Mesenchymal stem cell (in vitro differentiated cells and primary cell): ENCODE measurements at regions not wholly inside any gene's neighbourhood (a gene's known extent, or its start where the extent isn't known, plus 50 kb on each side); places are given as distances from the start of the nearest gene placed in this dataset.

Experiments used
- DNase-seq: peaks from one replicate; pipeline ENCODE4 v3.0.0-alpha.2; 2013
- H2AFZ ChIP-seq: one replicate; pipeline ENCODE4 v1.6.1; 2013; ENCODE audit warnings: low read depth, mild to moderate bottlenecking, control low read depth, inconsistent platforms, low read length, moderate library complexity
- H2AK5ac ChIP-seq: 2 replicates; pipeline ENCODE4 v1.6.1; 2013; ENCODE audit warnings: low read length, moderate library complexity, mild to moderate bottlenecking, inconsistent platforms; ENCODE audit not compliant: severe bottlenecking
- H2BK120ac ChIP-seq: one replicate; pipeline ENCODE4 v1.6.1; 2013; ENCODE audit warnings: low read depth, mild to moderate bottlenecking, inconsistent platforms, low read length, moderate library complexity
- H2BK12ac ChIP-seq, 2 experiments: one replicate each; pipeline ENCODE4 v1.6.1; 2013; ENCODE audit warnings: inconsistent platforms in 2 of 2, low read length in 2 of 2, mild to moderate bottlenecking in 2 of 2, moderate library complexity in 2 of 2, control low read depth in 1 of 2
- H2BK15ac ChIP-seq: one replicate; pipeline ENCODE4 v1.6.1; 2013; ENCODE audit warnings: mild to moderate bottlenecking, low read depth, inconsistent platforms; ENCODE audit not compliant: poor library complexity, severe bottlenecking
- H2BK5ac ChIP-seq: 2 replicates; pipeline ENCODE4 v1.6.1; 2013; ENCODE audit warnings: low read depth, mild to moderate bottlenecking, low read length, control low read depth, inconsistent platforms; ENCODE audit not compliant: poor library complexity, severe bottlenecking
- H3K14ac ChIP-seq, 2 experiments: one replicate each; pipeline ENCODE4 v1.6.1; 2013; ENCODE audit warnings: inconsistent platforms in 2 of 2, low read length in 2 of 2, control low read depth in 1 of 2, mild to moderate bottlenecking in 1 of 2, moderate library complexity in 1 of 2
- H3K18ac ChIP-seq, 2 experiments: one replicate each; pipeline ENCODE4 v1.6.1; 2013; ENCODE audit warnings: inconsistent platforms in 2 of 2, low read length in 2 of 2, control low read depth in 1 of 2, low read depth in 1 of 2, mild to moderate bottlenecking in 1 of 2
- H3K23ac ChIP-seq, 2 experiments: one replicate each; pipeline ENCODE4 v1.6.1; 2013; ENCODE audit warnings: inconsistent platforms in 2 of 2, low read length in 2 of 2, mild to moderate bottlenecking in 2 of 2, moderate library complexity in 2 of 2, control low read depth in 1 of 2
- H3K27ac ChIP-seq: 2 replicates; pipeline ENCODE4 v1.5.1; 2013; ENCODE audit warnings: mild to moderate bottlenecking, moderate library complexity, low read length, control low read depth, inconsistent platforms; ENCODE audit not compliant: poor library complexity, severe bottlenecking
- H3K27me3 ChIP-seq, 2 experiments: 2 replicates each; pipeline versions ENCODE4 v1.6.1 to v1.7.0; 2013; ENCODE audit warnings: low read length in 2 of 2, mild to moderate bottlenecking in 2 of 2, moderate library complexity in 2 of 2, control low read depth in 1 of 2, inconsistent platforms in 1 of 2; ENCODE audit not compliant: control insufficient read depth in 1 of 2, insufficient read depth in 1 of 2
- H3K36me3 ChIP-seq, 2 experiments: 2 replicates each; pipeline versions ENCODE4 v1.6.1 to v1.7.0; 2013; ENCODE audit warnings: low read length in 2 of 2, control low read depth in 1 of 2, inconsistent platforms in 1 of 2, low read depth in 1 of 2, mild to moderate bottlenecking in 1 of 2; ENCODE audit not compliant: insufficient read depth in 2 of 2, control insufficient read depth in 1 of 2
- H3K4ac ChIP-seq, 2 experiments: one replicate each; pipeline ENCODE4 v1.6.1; 2013; ENCODE audit warnings: inconsistent platforms in 2 of 2, low read length in 2 of 2, mild to moderate bottlenecking in 2 of 2, moderate library complexity in 2 of 2, control low read depth in 1 of 2, low read depth in 1 of 2
- H3K4me1 ChIP-seq: 2 replicates; pipeline ENCODE4 v1.6.1; 2013; ENCODE audit warnings: low read depth, low read length, control low read depth; ENCODE audit not compliant: control insufficient read depth, insufficient read depth
- H3K4me2 ChIP-seq: 2 replicates; pipeline ENCODE4 v1.6.1; 2013; ENCODE audit warnings: low read length, mild to moderate bottlenecking, inconsistent platforms; ENCODE audit not compliant: poor library complexity, severe bottlenecking
- H3K4me3 ChIP-seq, 2 experiments: 2 replicates each; pipeline versions ENCODE4 v1.5.1 to v1.7.0; 2013; ENCODE audit warnings: low read length in 2 of 2, mild to moderate bottlenecking in 2 of 2, control low read depth in 1 of 2, low read depth in 1 of 2; ENCODE audit not compliant: insufficient read depth in 1 of 2
- H3K79me1 ChIP-seq: replicated peaks from 2 replicates; pipeline ENCODE4 v1.6.1; 2013; ENCODE audit warnings: mild to moderate bottlenecking, control low read depth, low read length, inconsistent platforms; ENCODE audit not compliant: poor library complexity, severe bottlenecking
- H3K9ac ChIP-seq: 2 replicates; pipeline ENCODE4 v1.7.0; 2013; ENCODE audit warnings: mild to moderate bottlenecking, low read length, moderate library complexity
- H3K9me3 ChIP-seq: 2 replicates; pipeline ENCODE4 v1.7.0; 2013; ENCODE audit warnings: mild to moderate bottlenecking, low read length; ENCODE audit not compliant: control insufficient read depth
- H4K8ac ChIP-seq: one replicate; pipeline ENCODE4 v1.6.1; 2013; ENCODE audit warnings: inconsistent platforms, mild to moderate bottlenecking, low read length, moderate library complexity
- H4K91ac ChIP-seq: one replicate; pipeline ENCODE4 v1.6.1; 2013; ENCODE audit warnings: mild to moderate bottlenecking, low read length, inconsistent platforms
- WGBS: methylation state at CpG from one replicate; pipeline ENCODE4 v1.1.7; 2013; ENCODE audit warnings: mixed read lengths; 5-methylcytosine and 5-hydroxymethylcytosine counted together

DNA sequence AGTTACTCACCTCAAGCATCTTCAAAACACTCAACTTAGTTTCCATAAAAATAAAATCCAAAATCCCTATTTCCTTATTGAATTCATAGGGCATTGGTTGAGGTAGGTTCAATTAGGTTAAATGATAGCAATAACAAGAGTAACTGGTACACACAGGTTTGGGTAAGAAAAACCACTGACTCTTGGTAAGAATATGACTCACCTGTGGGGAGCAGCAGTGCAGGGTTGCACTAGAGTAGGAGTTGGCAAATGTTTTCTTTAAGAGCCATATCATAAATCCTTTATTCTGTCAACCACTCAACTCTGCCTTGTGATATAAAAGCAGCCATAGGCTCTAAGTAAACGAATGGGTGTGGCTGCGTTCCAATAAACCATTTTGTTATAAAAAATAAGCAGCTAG lies 71.4 kb upstream of the CDH20 start:
- Histone ChIP-seq H2BK12ac (no peak overlapping the region), H3K4ac (no peak overlapping the region), H2BK5ac (no peak overlapping the region), H3K9me3 (no peaks in the 10 kb centered on the region), H3K36me3 (no peaks in the 10 kb centered on the region), H3K18ac (no peak overlapping the region), H3K79me1 (no peaks in the 10 kb centered on the region), H2AK5ac (no peak overlapping the region), H2AFZ (no peak overlapping the region), H2BK15ac (no peak overlapping the region), H3K4me1 (no peaks in the 10 kb centered on the region), H4K91ac (no peak overlapping the region), H3K27ac (no peak overlapping the region), H3K4me2 (no peak overlapping the region), H4K8ac (no peak overlapping the region), H3K4me3 (no peak overlapping the region), H3K14ac (no peak overlapping the region), H3K9ac (no peak overlapping the region), H3K23ac (no peak overlapping the region), H3K27me3 (no peaks in the 10 kb centered on the region), H2BK120ac (no peak overlapping the region)
- no CpG with 5 or more reads among the region's 2 CpGs for WGBS
- no peak for DNase-seq

DNA sequence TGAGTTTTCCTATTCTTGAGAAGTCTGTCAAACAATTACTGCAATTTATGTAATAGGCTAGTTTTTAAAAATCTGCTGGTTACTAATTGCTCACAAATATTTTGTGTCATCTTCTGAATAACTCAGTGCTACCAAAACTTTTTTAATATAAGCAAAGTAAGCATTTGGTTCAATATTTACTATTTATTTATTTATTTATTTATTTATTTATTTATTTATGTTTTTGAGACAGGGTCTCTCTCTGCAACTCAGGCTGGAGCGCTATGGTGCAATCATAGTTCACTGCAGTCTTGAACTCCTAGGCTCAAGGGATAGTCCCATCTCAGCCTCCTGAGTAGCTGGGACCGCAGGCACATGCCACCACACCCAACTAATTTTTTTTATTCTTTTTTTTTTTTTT lies 60.4 kb upstream of the CDH20 start:
- Histone ChIP-seq H4K91ac (no peak overlapping the region), H3K18ac (no peak overlapping the region), H3K4ac (no peak overlapping the region), H3K4me3 (no peak overlapping the region), H2BK5ac (no peak overlapping the region), H3K27me3 (no peaks in the 10 kb centered on the region), H3K27ac (no peak overlapping the region), H2BK120ac (no peak overlapping the region), H3K9me3 (no peaks in the 10 kb centered on the region), H4K8ac (no peak overlapping the region), H3K9ac (no peak overlapping the region), H3K79me1 (no peaks in the 10 kb centered on the region), H2BK12ac (no peak overlapping the region), H3K23ac (no peak overlapping the region), H2BK15ac (no peak overlapping the region), H3K4me2 (no peak overlapping the region), H3K36me3 (no peaks in the 10 kb centered on the region), H2AFZ (no peak overlapping the region), H3K14ac (no peak overlapping the region), H3K4me1 (no peaks in the 10 kb centered on the region), H2AK5ac (no peak overlapping the region)
- DNase-seq: no peak
- 67% methylated on average over 1 of the region's 2 CpGs for WGBS

DNA sequence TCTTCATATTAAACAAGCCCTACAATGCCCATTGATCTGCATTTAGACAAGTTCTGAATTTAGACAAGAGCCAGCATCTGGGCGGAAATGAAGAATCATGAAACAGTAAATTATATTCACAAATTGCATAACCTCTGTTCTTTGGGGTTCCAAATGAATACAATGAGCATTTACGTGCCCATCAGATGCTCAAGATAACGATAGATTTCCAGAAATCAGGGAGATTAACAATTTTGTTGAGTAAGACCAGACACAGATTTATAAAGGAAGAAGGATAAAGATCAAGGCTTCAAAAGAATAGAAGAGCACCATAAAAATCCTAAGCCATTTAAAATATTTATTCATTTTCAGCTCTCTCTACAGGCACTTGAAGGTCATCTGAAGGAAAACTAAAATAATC lies 59.7 kb upstream of the CDH20 start:
- no peak overlapping the region for H3K4me2 ChIP-seq
- no peaks in the 10 kb centered on the region for H3K9me3 ChIP-seq
- no peak overlapping the region for H3K14ac ChIP-seq
- H3K4me1 ChIP-seq: no peaks in the 10 kb centered on the region
- H2AK5ac ChIP-seq: no peak overlapping the region
- H3K27me3 ChIP-seq: no peaks in the 10 kb centered on the region
- no peaks in the 10 kb centered on the region for H3K79me1 ChIP-seq
- no peaks in the 10 kb centered on the region for H3K36me3 ChIP-seq
- H4K91ac ChIP-seq: no peak overlapping the region
- no peak overlapping the region for H4K8ac ChIP-seq
- H2BK5ac ChIP-seq: no peak overlapping the region
- H2AFZ ChIP-seq: no peak overlapping the region
- H3K4me3 ChIP-seq: no peak overlapping the region
- H2BK120ac ChIP-seq: no peak overlapping the region
- no peak overlapping the region for H3K9ac ChIP-seq
- no peak overlapping the region for H3K18ac ChIP-seq
- H2BK15ac ChIP-seq: no peak overlapping the region
- no peak overlapping the region for H2BK12ac ChIP-seq
- no peak overlapping the region for H3K27ac ChIP-seq
- no peak overlapping the region for H3K4ac ChIP-seq
- WGBS: 85% methylated on average over 3 of the region's 3 CpGs
- no peak for DNase-seq
- H3K23ac ChIP-seq: no peak overlapping the region

DNA sequence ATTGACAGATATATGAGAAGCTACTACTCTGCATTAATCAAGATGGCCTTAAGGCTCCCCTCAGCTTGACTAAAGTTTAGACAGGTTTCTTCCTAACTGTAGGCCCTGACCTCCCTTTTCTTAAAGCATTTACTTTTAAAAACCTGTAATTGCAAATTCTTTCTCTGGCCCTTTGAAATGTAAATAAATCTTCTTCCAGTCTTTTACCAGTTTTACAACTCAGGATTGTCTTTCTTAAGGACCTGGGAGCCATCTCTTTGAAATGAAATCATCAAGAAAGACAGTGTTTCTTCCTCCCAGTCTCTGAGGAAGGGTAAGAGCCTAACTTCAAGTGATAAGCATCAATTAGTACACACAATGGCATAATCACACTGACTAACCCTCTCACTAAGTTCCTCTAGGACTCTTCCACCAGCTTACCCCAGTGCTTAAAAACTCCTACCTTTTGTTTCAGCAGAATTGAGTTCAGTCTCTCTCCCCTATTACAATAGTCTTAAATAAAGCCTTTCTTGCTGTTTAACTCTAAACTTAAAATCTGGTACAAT lies 58.7 kb upstream of the CDH20 start:
- no peak overlapping the region for H2AFZ ChIP-seq
- H2BK12ac ChIP-seq: no peak overlapping the region
- no peak overlapping the region for H3K9ac ChIP-seq
- H3K4ac ChIP-seq: no peak overlapping the region
- H3K14ac ChIP-seq: no peak overlapping the region
- no peak overlapping the region for H2AK5ac ChIP-seq
- no peak overlapping the region for H2BK120ac ChIP-seq
- H3K18ac ChIP-seq: no peak overlapping the region
- DNase-seq: no peak
- no peak overlapping the region for H2BK15ac ChIP-seq
- no peaks in the 10 kb centered on the region for H3K36me3 ChIP-seq
- no peaks in the 10 kb centered on the region for H3K4me1 ChIP-seq
- no peak overlapping the region for H3K4me3 ChIP-seq
- H3K4me2 ChIP-seq: no peak overlapping the region
- H3K9me3 ChIP-seq: peaks cover 7% of the 10 kb centered on the region
- no peak overlapping the region for H4K8ac ChIP-seq
- no peak overlapping the region for H4K91ac ChIP-seq
- no peaks in the 10 kb centered on the region for H3K27me3 ChIP-seq
- no peaks in the 10 kb centered on the region for H3K79me1 ChIP-seq
- H3K23ac ChIP-seq: no peak overlapping the region
- H3K27ac ChIP-seq: no peak overlapping the region
- H2BK5ac ChIP-seq: no peak overlapping the region
